CD4-positive, alpha-beta T cell (primary cell): ENCODE measurements at regions not wholly inside any gene's neighbourhood (a gene's known extent, or its start where the extent isn't known, plus 50 kb on each side); places are given as distances from the start of the nearest gene placed in this dataset.

Experiments
- ATAC-seq: fragments of 200-7000 bp; cut with Tn5 transposase; one replicate; pipeline ENCODE4 v1.10.0; 2022; ENCODE audit warnings: mild to moderate bottlenecking; ENCODE audit not compliant: poor library complexity
- CTCF ChIA-PET: fragments of 350-600 bp; sonication (Branson Sonifier 250); formaldehyde crosslinking; loops from one replicate; lab custom pipeline; 2021; ENCODE audit warnings: antibody characterized with exemption, inconsistent platforms; lab: Charles Lee
- POLR2A ChIA-PET: fragments of 350-600 bp; sonication (Branson Sonifier 250); formaldehyde crosslinking; loops from one replicate; lab custom pipeline; 2021; ENCODE audit warnings: antibody characterized with exemption, inconsistent platforms; lab: Charles Lee
- DNase-seq, 14 experiments: peaks; one replicate each; pipeline ENCODE4 v3.0.0-alpha.2; 2013 to 2020; ENCODE audit warnings: mixed read lengths in 2 of 14
- H3K27ac ChIP-seq, 2 donors: one replicate each; pipeline versions ENCODE4 v1.5.1 to v1.7.0; 2013; ENCODE audit warnings: low read length in 2 of 2, low read depth in 1 of 2, mild to moderate bottlenecking in 1 of 2
- H3K27me3 ChIP-seq, 2 experiments: 1 replicate in 1 of 2; 2 replicates in 1 of 2; pipeline versions ENCODE4 v1.6.1 to v1.7.0; 2013; ENCODE audit warnings: low read length in 2 of 2, control low read depth in 1 of 2, mild to moderate bottlenecking in 1 of 2, moderate library complexity in 1 of 2; ENCODE audit not compliant: insufficient read depth in 2 of 2, control insufficient read depth in 1 of 2
- H3K36me3 ChIP-seq: one replicate; pipeline ENCODE4 v1.6.1; 2013; ENCODE audit warnings: low read length, control low read depth; ENCODE audit not compliant: insufficient read depth
- H3K4me1 ChIP-seq: one replicate; pipeline ENCODE4 v1.6.1; 2013; ENCODE audit warnings: low read length, control low read depth; ENCODE audit not compliant: insufficient read depth
- H3K4me3 ChIP-seq: one replicate; pipeline ENCODE4 v1.5.1; 2013; ENCODE audit warnings: mild to moderate bottlenecking, low read length, moderate library complexity
- H3K9me3 ChIP-seq, 2 experiments: 1 replicate in 1 of 2; 2 replicates in 1 of 2; pipeline versions ENCODE4 v1.6.1 to v1.7.0; 2013; ENCODE audit warnings: low read length in 2 of 2, mild to moderate bottlenecking in 2 of 2, control low read depth in 1 of 2, moderate library complexity in 1 of 2; ENCODE audit not compliant: control insufficient read depth in 1 of 2, insufficient read depth in 1 of 2
- H3K27ac Mint-ChIP-seq: one replicate; pipeline ENCODE4 v1.8.0; 2020; ENCODE audit warnings: mixed read lengths
- H3K27me3 Mint-ChIP-seq: one replicate; pipeline ENCODE4 v1.8.0; 2021; ENCODE audit warnings: mixed read lengths
- H3K36me3 Mint-ChIP-seq: one replicate; pipeline ENCODE4 v1.8.0; 2021; ENCODE audit warnings: low read depth, mixed read lengths
- H3K4me1 Mint-ChIP-seq: one replicate; pipeline ENCODE4 v1.8.0; 2021; ENCODE audit warnings: low read depth, mixed read lengths
- H3K4me3 Mint-ChIP-seq: one replicate; pipeline ENCODE4 v1.8.0; 2020; ENCODE audit warnings: mild to moderate bottlenecking, mixed read lengths
- H3K9me3 Mint-ChIP-seq: one replicate; pipeline ENCODE4 v1.8.0; 2020; ENCODE audit warnings: mixed read lengths
- intact Hi-C, 2 experiments: fragments of 100-400 bp; cut with DNase I in 1 of 2; cut with micrococcal nuclease in 1 of 2; formaldehyde crosslinking; loops; one replicate each; pipeline versions ENCODE4 v1.15.1 to v1.9.0; 2023 to 2025; cut with DNase I, micrococcal nuclease
- TF ChIP-seq, protein P1 (sequence below): fragments of 200-600 bp; IDR thresholded peaks from one replicate; pipeline ENCODE4 v1.8.0; 2022; ENCODE audit warnings: antibody characterized with exemption, mild to moderate bottlenecking

DNA sequence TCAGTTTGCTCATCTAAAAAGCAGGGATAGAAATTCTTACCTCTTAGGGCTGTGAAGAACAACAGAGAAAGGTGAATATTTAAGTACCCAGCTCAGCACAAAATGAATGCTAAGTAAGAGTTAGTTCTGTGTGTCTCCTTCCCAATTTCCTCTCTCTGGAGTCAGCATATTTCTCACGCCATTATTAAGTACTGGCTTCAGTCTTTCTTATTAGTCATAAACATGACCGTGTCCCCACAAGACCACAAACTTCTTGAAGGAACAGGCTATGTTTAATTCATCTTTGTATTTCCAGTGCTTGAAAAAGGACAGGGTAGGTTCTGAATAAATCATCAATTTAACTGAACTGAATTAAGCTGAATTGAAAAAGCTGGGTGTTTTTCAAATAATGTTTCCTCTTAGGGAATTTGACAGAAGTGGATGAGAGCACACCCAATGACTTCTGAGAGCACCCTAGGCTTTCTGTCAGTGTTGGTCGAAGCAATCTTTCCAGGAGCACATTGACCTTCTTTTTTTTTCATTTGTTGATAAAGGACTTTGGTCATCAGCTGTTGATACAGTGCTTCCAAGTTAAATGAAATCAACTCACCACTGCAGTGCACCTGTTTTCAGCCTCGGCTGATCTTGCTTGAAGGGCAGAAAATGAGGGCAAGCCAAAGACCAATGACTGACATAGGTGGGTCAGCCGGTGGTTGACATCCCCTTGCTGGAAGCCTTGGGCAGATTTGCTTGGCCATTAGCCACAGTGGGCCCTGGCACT is 324.6 kb downstream of the MFSD1 start:
- no peak overlapping the region for H3K27ac Mint-ChIP-seq
- ATAC-seq: no peak
- no peak overlapping the region for H3K27ac ChIP-seq
- ChIA-PET CTCF (no interaction called here), POLR2A (no interaction called here)
- H3K9me3 ChIP-seq: peaks cover 0 to 4% of the 10 kb centered on the region in 2 experiments
- H3K4me1 Mint-ChIP-seq: no peaks in the 10 kb centered on the region
- TF ChIP-seq, protein P1, sequence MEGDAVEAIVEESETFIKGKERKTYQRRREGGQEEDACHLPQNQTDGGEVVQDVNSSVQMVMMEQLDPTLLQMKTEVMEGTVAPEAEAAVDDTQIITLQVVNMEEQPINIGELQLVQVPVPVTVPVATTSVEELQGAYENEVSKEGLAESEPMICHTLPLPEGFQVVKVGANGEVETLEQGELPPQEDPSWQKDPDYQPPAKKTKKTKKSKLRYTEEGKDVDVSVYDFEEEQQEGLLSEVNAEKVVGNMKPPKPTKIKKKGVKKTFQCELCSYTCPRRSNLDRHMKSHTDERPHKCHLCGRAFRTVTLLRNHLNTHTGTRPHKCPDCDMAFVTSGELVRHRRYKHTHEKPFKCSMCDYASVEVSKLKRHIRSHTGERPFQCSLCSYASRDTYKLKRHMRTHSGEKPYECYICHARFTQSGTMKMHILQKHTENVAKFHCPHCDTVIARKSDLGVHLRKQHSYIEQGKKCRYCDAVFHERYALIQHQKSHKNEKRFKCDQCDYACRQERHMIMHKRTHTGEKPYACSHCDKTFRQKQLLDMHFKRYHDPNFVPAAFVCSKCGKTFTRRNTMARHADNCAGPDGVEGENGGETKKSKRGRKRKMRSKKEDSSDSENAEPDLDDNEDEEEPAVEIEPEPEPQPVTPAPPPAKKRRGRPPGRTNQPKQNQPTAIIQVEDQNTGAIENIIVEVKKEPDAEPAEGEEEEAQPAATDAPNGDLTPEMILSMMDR: no peak
- H3K27me3 ChIP-seq: no peaks in the 10 kb centered on the region
- H3K36me3 ChIP-seq: no peaks in the 10 kb centered on the region
- H3K36me3 Mint-ChIP-seq: no peaks in the 10 kb centered on the region
- no peak overlapping the region for H3K4me3 ChIP-seq
- H3K4me1 ChIP-seq: no peaks in the 10 kb centered on the region
- DNase-seq: no peak
- H3K27me3 Mint-ChIP-seq: no peaks in the 10 kb centered on the region
- peaks cover 3% of the 10 kb centered on the region for H3K9me3 Mint-ChIP-seq
- no peak overlapping the region for H3K4me3 Mint-ChIP-seq
- intact Hi-C loops: no loop called here

- peaks cover 0 to 4% of the 10 kb centered on the region in 2 experiments for H3K9me3 ChIP-seq
- no peaks in the 10 kb centered on the region for H3K4me1 Mint-ChIP-seq
- intact Hi-C loops: no loop called here
Observed at GRCh38 chr3:159127021-159127392, 325.2 kb downstream of the MFSD1 start.

DNA sequence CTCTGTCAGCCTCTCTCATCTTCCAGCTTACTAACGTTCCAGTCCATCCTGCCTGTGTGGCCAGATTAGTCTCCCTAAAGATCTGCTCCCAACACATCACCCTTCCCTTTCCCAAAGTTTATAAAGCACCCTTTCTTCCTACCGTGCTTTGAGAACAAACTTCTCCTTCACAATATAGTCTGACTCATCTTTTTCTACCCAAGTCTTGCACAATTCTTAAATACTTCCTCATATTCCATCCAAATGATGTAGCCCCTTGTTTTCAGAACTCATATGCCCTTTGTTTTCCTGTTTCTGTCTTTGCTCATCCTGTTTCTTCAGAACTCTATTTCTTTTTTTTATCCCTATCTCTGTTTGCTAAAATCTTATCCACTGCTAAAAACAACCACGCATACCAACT is 326.8 kb downstream of the MFSD1 start:
- Mint-ChIP-seq H3K27ac (no peak overlapping the region), H3K4me1 (no peaks in the 10 kb centered on the region), H3K4me3 (no peak overlapping the region), H3K36me3 (no peaks in the 10 kb centered on the region), H3K9me3 (peaks cover 2% of the 10 kb centered on the region), H3K27me3 (no peaks in the 10 kb centered on the region)
- POLR2A ChIA-PET: no interaction called here
- DNase-seq (no peak), ATAC-seq (no peak)
- CTCF ChIA-PET: no interaction called here
- no peaks in the 10 kb centered on the region for H3K27me3 ChIP-seq
- TF ChIP-seq, protein P1: no peak
- H3K4me3 ChIP-seq: no peak overlapping the region
- peaks cover 0 to 4% of the 10 kb centered on the region in 2 experiments for H3K9me3 ChIP-seq
- intact Hi-C loops: no loop called here
- H3K27ac ChIP-seq: no peak overlapping the region
- H3K36me3 ChIP-seq: no peaks in the 10 kb centered on the region
- no peaks in the 10 kb centered on the region for H3K4me1 ChIP-seq

More at GRCh38 chr3:159127021-159127392, 325.2 kb downstream of the MFSD1 start:
- H3K36me3 ChIP-seq: no peaks in the 10 kb centered on the region
- no peaks in the 10 kb centered on the region for H3K27me3 Mint-ChIP-seq
- POLR2A ChIA-PET: no interaction called here
- no peaks in the 10 kb centered on the region for H3K27me3 ChIP-seq
- H3K27ac ChIP-seq: no peak overlapping the region
- ATAC-seq (no peak), DNase-seq (no peak)
- no peak overlapping the region for H3K27ac Mint-ChIP-seq
- no peaks in the 10 kb centered on the region for H3K4me1 ChIP-seq
- CTCF ChIA-PET: no interaction called here
- peaks cover 2% of the 10 kb centered on the region for H3K9me3 Mint-ChIP-seq
- H3K36me3 Mint-ChIP-seq: no peaks in the 10 kb centered on the region
- TF ChIP-seq, protein P1: no peak
- H3K4me3 Mint-ChIP-seq: no peak overlapping the region
- no peak overlapping the region for H3K4me3 ChIP-seq
